ENCODE measurements at regions not wholly inside any gene's neighbourhood (a gene's known extent, or its start where the extent isn't known, plus 50 kb on each side); places are given as distances from the start of the nearest gene placed in this dataset.

GRCh38 chr2:12167525-12168317, 421.3 kb downstream of the LPIN1 start:
- H2AFZ ChIP-seq (ENCODE audit: low read depth, low read length, poor library complexity, severe bottlenecking): no peak overlapping the region
- intact Hi-C loops (cut with micrococcal nuclease): no loop called here
- CTCF ChIA-PET: no interaction called here

More at GRCh38 chr2:12167525-12168317, 421.3 kb downstream of the LPIN1 start:
- 0 out of 2 replicates have a peak, but pooled peaks have one; percentile 20 for ATAC-seq
- Histone ChIP-seq H3K27ac (ENCODE audit: low read depth, low read length) (no peak overlapping the region), H3K9me3 (ENCODE audit: control insufficient read depth in 1 of 2, insufficient read depth in 1 of 2, low read depth in 1 of 2, low read length in 2 of 2) (no peaks in the 10 kb centered on the region), H3K27me3 (ENCODE audit: insufficient read depth, low read length) (no peaks in the 10 kb centered on the region), H3K79me2 (ENCODE audit: insufficient read depth, low read length) (no peaks in the 10 kb centered on the region), H4K20me1 (ENCODE audit: insufficient read depth) (no peaks in the 10 kb centered on the region), H3K9me2 (ENCODE audit: insufficient read depth) (no peaks in the 10 kb centered on the region), H3K4me1 (ENCODE audit: control insufficient read depth in 1 of 2, insufficient read depth in 2 of 2, low read length in 2 of 2) (peaks cover 0 to 6% of the 10 kb centered on the region in 2 experiments; a peak in 1 of 4 replicates), H3K4me3 (replicated peaks in 1 of 2; ENCODE audit: low read depth in 1 of 2, low read length in 2 of 2) (no peak overlapping the region), H3K4me2 (ENCODE audit: low read length) (no peak overlapping the region), H3K9ac (ENCODE audit: low read length) (no peak overlapping the region), H3K36me3 (ENCODE audit: control insufficient read depth in 1 of 2, insufficient read depth in 2 of 2, low read length in 2 of 2) (no peaks in the 10 kb centered on the region)
- ChIA-PET POLR2A (no interaction called here), RAD21 (ENCODE audit: low non-redundant PET in 1 of 2, low total read pairs in 2 of 2, uncharacterized antibody in 2 of 2, unreplicated experiment in 2 of 2) (interaction anchor here in 1 of 2 experiments (0.7 kb wide), 1 partner anchor 132 kb away, joined by 3 read pairs; no protein-coding TSS in a partner anchor)
- TF ChIP-seq ZBTB33 (IDR thresholded peaks at IDR 0.05; ENCODE audit: extremely low read depth, insufficient replicate concordance, low read length): no peak
- TF ChIP-seq RAD21 (IDR thresholded peaks at IDR 0.05; ENCODE audit: low read depth): peak; percentile 36; the same call in 1 of the 2 replicates
- TF ChIP-seq ATF3 (IDR thresholded peaks at IDR 0.05): no peak
- 0 out of 6 replicates have a peak, but pooled peaks of 1 of the 3 experiments have one; percentile 9 for TF ChIP-seq CTCF (IDR thresholded peaks at IDR 0.05 in 2 of 3, conservative IDR thresholded peaks at IDR 0.05 in 1 of 3; ENCODE audit: borderline replicate concordance in 1 of 3, insufficient read depth in 1 of 3, low read depth in 2 of 3, low read length in 2 of 3)
- BruUV-seq (replicated peaks): no TSS peak
- DNase-seq (ENCODE audit: low read depth, low spot score): no peak
